HG03469 (cell line): ENCODE measurements at regions not wholly inside any gene's neighbourhood (a gene's known extent, or its start where the extent isn't known, plus 50 kb on each side); places are given as distances from the start of the nearest gene placed in this dataset.

Source experiments
- ATAC-seq: cut with Tn5 transposase; IDR thresholded peaks from one replicate; pipeline ENCODE4 v1.9.1; 2021; ENCODE audit warnings: mild to moderate bottlenecking, moderate library complexity, moderate number of reproducible peaks; ENCODE audit not compliant: unreplicated experiment

DNA sequence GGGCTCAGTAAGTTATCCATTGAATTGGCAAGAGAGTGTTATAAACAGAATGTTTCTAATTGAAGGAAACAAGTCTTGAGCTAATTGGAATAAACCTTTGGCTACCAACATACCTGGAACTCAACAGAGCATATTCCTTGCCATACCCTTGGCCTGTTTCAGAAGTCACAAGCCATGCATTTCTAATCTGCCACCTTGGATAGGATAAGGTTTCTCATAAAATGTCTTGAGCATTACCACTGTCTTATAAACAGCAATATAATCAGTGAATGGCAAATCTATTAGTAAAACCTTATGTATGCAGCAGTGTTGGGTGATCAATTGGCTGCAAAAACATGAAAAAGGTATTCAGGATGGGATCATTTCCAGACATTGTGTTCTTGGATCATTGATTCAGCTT lies 765.2 kb upstream of the SEL1L start:
- ATAC-seq = no peak

GRCh38 chr14:82309199-82309598 lies 775.5 kb upstream of the SEL1L start:
- ATAC-seq = no peak

- no peak for ATAC-seq
These were observed 780.2 kb upstream of the SEL1L start for GRCh38 chr14:82313889-82314288.

- ATAC-seq = no peak
These were observed 794.8 kb upstream of the SEL1L start for GRCh38 chr14:82328442-82328841.

- ATAC-seq = no peak
These were observed 807.7 kb upstream of the SEL1L start for GRCh38 chr14:82341261-82341810.

DNA sequence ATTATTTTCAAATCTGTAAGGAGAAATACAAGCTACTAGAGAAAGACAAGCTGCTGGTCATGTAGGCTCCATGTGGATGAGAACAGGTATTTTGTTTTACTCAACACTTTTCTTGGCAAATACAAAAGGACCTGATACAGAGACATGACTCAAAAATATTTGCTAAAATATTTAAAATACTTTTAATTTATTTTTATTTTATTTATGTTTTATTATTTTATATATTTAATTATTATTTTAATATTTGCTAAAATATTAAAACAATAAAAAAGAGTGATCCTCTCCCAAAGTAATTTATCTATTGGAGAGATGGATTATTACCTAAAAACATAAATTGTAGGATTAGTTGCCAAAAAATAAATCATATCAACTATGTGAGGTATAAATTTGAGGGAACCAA lies 808.9 kb upstream of the SEL1L start:
- ATAC-seq = no peak

DNA sequence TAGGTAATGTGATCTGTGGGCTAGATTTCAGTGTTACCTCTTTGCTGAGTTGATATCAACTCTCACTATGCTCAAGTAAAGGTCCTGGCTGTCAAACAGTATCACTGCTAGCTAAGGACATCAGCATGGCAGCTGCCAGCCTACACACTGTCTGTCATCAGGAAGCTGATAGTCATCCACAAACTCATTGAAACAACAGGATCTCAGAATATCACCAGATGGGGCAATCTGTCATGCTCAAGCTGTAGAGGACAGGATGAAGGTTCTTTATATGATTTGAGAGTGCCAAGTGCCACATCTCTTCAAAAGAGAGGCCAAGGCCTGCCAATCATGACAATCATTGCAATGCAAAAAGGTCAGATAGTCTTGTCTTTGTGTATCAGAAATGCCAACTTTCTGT lies 811.5 kb upstream of the SEL1L start:
- no peak for ATAC-seq

DNA sequence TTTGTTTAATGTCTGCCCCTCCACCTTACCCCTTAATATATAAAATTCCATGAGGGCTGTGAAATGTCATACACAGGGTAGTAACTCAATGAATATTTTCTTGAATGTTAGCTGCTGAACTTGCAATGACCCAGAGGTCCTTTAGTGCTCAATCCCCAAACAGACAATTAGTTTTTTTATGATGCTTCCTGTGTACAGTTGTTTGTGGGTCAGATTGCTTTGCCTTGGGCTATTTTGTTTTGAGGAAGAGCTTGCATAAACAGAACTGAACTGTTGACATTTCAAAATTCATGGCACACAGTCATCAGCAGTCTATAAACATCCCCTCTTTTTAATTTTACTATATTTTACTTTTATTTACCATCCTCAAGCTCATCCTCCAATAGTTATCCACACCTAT lies 820.5 kb upstream of the SEL1L start:
- ATAC-seq = no peak

DNA sequence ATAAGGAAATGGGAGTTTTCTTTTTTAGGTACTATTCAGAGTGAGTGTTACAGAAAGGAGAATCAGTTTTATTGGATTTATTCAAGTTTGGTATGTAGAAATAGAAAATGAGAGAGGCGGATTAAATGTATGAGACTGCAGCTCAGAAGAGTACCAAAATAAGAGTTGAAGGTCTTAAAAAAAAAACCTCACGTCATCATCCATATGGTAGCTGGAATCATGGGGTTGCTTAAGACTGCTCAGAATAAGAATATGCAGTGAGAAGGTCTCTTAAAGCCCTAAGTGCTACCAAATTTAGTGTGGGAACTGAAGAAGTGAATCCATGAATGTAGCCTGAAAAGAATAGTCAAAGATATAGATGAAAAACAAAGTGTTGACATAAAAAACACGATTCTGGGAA lies 825.5 kb upstream of the SEL1L start:
- ATAC-seq = no peak

- no peak for ATAC-seq
These were observed 828.8 kb upstream of the SEL1L start for GRCh38 chr14:82362452-82362851.

DNA sequence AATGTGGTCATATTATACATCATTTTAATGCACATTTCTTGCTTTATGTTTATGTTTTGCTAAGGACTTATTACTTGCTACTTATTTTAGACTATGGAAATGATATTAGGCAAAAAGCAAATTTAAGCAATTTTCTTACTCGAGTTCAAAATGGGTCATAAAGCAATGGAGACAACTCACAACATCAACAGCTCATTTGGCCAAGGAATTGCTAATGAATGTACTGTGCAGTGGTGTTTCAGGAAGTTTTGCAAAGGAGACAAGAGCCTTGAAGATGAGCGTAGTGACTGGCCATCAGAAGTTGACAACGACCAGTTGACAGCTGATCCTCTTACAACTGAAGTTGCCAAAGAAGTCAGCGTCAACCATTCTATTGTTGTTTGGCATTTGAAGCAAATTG lies 831.8 kb upstream of the SEL1L start:
- ATAC-seq = no peak

GRCh38 chr14:82366803-82367202 lies 833.1 kb upstream of the SEL1L start:
- no peak for ATAC-seq

GRCh38 chr14:82379291-82379690 lies 845.6 kb upstream of the SEL1L start:
- ATAC-seq = no peak

- ATAC-seq = no peak
These were observed 851.4 kb upstream of the SEL1L start for GRCh38 chr14:82385048-82385447.

- ATAC-seq = no peak
These were observed 854.0 kb upstream of the SEL1L start for GRCh38 chr14:82387699-82388098.

DNA sequence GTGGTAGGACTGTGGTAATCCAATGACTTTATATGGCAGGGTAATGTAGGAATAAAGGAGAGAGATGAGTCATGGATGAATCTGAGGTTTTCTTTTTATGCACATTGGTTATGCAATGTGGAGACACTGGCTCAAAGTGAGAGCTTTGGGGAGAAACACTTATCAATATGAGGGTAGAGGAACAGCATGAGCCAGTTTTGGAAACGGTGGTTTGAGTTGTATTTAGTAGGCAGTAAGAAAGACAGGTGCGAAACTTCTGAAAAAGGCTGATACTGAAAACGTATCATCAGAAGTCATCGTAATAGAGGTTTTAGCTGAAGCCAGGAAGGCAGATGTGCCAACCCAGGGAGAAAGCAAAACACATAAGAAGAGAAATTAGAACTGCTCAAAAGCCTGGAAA lies 854.8 kb upstream of the SEL1L start:
- ATAC-seq = no peak

DNA sequence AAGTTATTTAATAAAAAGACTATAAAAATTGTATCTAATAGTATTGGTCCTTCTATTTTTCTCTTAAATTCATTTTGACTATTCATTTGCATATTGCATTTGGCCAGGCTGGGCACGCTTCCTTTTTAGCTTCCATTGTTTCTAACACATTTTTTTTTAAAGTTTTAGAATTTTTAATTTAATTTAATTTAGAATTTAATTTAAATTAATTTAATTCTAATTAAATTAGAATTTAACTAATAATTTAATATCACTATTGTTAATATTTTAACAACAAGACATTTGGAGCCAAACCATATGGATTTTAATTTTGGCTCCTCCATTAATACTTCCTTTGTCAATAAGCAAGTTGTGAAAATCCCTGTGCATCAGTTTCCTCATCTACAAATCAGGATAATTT lies 856.9 kb upstream of the SEL1L start:
- no peak for ATAC-seq

- ATAC-seq = no peak
These were observed 861.3 kb upstream of the SEL1L start for GRCh38 chr14:82394916-82395315.

DNA sequence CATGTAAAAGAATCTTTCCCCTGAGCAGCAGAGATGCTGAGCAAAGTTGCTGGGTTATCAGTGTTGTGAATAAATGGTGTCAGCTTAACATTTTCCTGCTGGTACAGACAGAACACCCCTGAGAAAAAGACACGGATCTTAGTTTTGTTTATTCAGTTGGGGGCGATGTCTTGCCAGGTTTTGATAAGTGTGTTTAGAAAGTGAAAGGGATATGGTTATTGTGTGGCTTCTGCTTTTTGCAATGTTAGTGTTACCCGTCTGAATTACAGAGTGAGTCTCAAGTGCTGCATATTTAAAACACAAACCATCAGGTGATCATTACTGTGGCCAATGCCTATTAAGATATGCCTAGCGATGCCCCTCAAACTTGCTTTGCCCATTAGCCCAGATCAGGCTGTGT lies 864.6 kb upstream of the SEL1L start:
- ATAC-seq = no peak

GRCh38 chr14:82403987-82404386 lies 870.3 kb upstream of the SEL1L start:
- ATAC-seq = no peak

DNA sequence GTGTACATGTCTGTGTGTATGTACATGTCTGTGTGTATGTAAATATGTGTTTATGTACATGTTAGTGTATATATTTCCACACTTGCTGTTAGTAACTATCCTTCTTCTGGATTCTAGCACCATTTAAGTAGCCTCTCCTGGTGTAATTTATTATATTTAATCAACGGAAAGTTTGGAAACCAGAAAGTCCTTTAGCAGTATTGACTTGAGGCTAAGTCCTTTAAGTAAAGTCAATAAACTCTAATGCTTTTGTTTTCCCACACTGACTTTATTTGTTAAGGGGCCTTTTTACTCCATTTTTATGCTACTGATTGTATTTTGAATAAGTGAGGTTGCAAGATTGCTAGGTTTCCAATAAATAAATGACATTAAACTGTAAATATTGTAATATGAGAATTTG lies 876.4 kb upstream of the SEL1L start:
- ATAC-seq = no peak

DNA sequence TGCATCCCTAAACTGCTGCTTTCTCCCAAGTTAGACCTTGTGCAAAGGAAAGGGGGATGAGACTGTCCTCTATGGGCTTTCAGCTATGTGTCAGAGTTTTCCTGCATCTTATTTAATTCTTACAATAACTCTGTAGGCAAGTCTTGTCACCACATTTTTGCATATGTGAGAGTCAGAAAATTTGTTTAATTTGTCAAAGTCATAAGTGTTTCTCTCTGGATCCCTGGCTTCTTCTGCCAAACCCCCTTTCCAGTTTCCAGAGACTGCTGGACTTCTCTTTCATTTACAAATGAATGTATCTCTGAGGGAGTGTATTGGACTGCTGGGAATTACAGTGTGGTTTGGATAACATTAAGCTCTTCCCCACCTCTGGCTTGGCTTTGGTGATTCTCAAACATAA lies 877.6 kb upstream of the SEL1L start:
- no peak for ATAC-seq

GRCh38 chr14:82412545-82412944 lies 878.9 kb upstream of the SEL1L start:
- no peak for ATAC-seq
